HCT116 (cell line): ENCODE measurements at regions not wholly inside any gene's neighbourhood (a gene's known extent, or its start where the extent isn't known, plus 50 kb on each side); places are given as distances from the start of the nearest gene placed in this dataset.

Source experiments
- ATAC-seq: fragments of 200-7000 bp; cut with Tn5 transposase; 2 replicates; pipeline ENCODE4 v1.9.1; 2020; ENCODE audit warnings: mild to moderate bottlenecking, moderate library complexity
- BruUV-seq: library from RNA; stranded (reverse); fragments of 400-500 nt; replicated peaks from 2 replicates; lab custom pipeline; 2021; lab: Mats Ljungman, UMichigan
- CTCF ChIA-PET: fragments of 300-600 bp; sonication (Branson Sonifier 250); formaldehyde crosslinking; loops from one replicate; lab custom pipeline; 2021; ENCODE audit warnings: antibody characterized with exemption; lab: Charles Lee
- POLR2A ChIA-PET: fragments of 300-600, 350-600 bp; sonication (Branson Sonifier 250); formaldehyde crosslinking; loops from one replicate; lab custom pipeline; 2021; ENCODE audit warnings: antibody characterized with exemption; lab: Charles Lee
- RAD21 ChIA-PET, 2 experiments: fragments of 300-600 bp; sonication (Branson Sonifier 250); formaldehyde crosslinking; loops; one replicate each; lab custom pipeline; 2023; ENCODE audit warnings: low total read pairs in 2 of 2; ENCODE audit not compliant: uncharacterized antibody in 2 of 2, unreplicated experiment in 2 of 2, low non-redundant PET in 1 of 2; lab: Charles Lee
- DNase-seq: peaks from one replicate; pipeline ENCODE4 v3.0.0-alpha.2; 2010; ENCODE audit warnings: low read depth, low spot score
- H2AFZ ChIP-seq: fragments of 200-600 bp; shearing (Covaris generic), sonication (generic); 2 replicates; pipeline ENCODE4 v1.6.1; 2017; ENCODE audit warnings: low read depth, mixed run types, mixed read lengths, antibody characterized with exemption, low read length; ENCODE audit not compliant: poor library complexity, severe bottlenecking
- H3K27ac ChIP-seq: 2 replicates; pipeline ENCODE4 v1.5.1; 2012; ENCODE audit warnings: low read depth, low read length
- H3K27me3 ChIP-seq: fragments of 200-600 bp; sonication (generic); 2 replicates; pipeline ENCODE4 v1.6.1; 2016; ENCODE audit warnings: mixed run types, low read length, mixed read lengths; ENCODE audit not compliant: insufficient read depth
- H3K36me3 ChIP-seq, 2 experiments: fragments of 200-500 bp in 1 of 2; fragments of 200-600 bp in 1 of 2; sonication (Bioruptor generic) in 1 of 2; sonication (generic) in 1 of 2; 2 replicates each; pipeline versions ENCODE4 v1.5.1 to v1.6.1; 2014 to 2016; ENCODE audit warnings: low read length in 2 of 2, inconsistent platforms in 1 of 2, mixed read lengths in 1 of 2, mixed run types in 1 of 2; ENCODE audit not compliant: insufficient read depth in 2 of 2, control insufficient read depth in 1 of 2
- H3K4me1 ChIP-seq, 2 experiments: fragments of 200-600 bp in 1 of 2; sonication (generic) in 1 of 2; 2 replicates each; pipeline versions ENCODE4 v1.5.1 to v1.6.1; 2012 to 2017; ENCODE audit warnings: low read length in 2 of 2, inconsistent platforms in 1 of 2, mild to moderate bottlenecking in 1 of 2, mixed read lengths in 1 of 2, mixed run types in 1 of 2, moderate library complexity in 1 of 2; ENCODE audit not compliant: insufficient read depth in 2 of 2, control insufficient read depth in 1 of 2
- H3K4me2 ChIP-seq: fragments of 200-600 bp; sonication (generic); 2 replicates; pipeline ENCODE4 v1.6.1; 2017; ENCODE audit warnings: mixed run types, low read length, mixed read lengths
- H3K4me3 ChIP-seq, 2 experiments: fragments of 200-600 bp in 1 of 2; sonication (generic) in 1 of 2; replicated peaks in 1 of 2; 2 replicates each; pipeline ENCODE4 v1.5.1; 2011 to 2016; ENCODE audit warnings: low read length in 2 of 2, control low read depth in 1 of 2, low read depth in 1 of 2, mild to moderate bottlenecking in 1 of 2, mixed read lengths in 1 of 2, mixed run types in 1 of 2
- H3K79me2 ChIP-seq: fragments of 200-600 bp; sonication (generic); 2 replicates; pipeline ENCODE4 v1.6.1; 2017; ENCODE audit warnings: mild to moderate bottlenecking, mixed run types, low read length, moderate library complexity, mixed read lengths; ENCODE audit not compliant: insufficient read depth
- H3K9ac ChIP-seq: fragments of 200-600 bp; sonication (generic); 2 replicates; pipeline ENCODE4 v1.6.1; 2016; ENCODE audit warnings: low read length, mixed read lengths
- H3K9me2 ChIP-seq: fragments of 200-600 bp; sonication (generic), shearing (Covaris generic); 2 replicates; pipeline ENCODE4 v1.6.1; 2017; ENCODE audit warnings: mixed run types, mild to moderate bottlenecking, moderate library complexity; ENCODE audit not compliant: insufficient read depth
- H3K9me3 ChIP-seq, 2 experiments: fragments of 200-500 bp in 1 of 2; fragments of 200-600 bp in 1 of 2; sonication (Bioruptor generic) in 1 of 2; sonication (generic) in 1 of 2; 2 replicates each; pipeline ENCODE4 v1.6.1; 2014 to 2017; ENCODE audit warnings: low read length in 2 of 2, mixed read lengths in 2 of 2, inconsistent platforms in 1 of 2, low read depth in 1 of 2, mild to moderate bottlenecking in 1 of 2, mixed run types in 1 of 2, moderate library complexity in 1 of 2; ENCODE audit not compliant: control insufficient read depth in 1 of 2, insufficient read depth in 1 of 2
- H4K20me1 ChIP-seq: fragments of 200-600 bp; sonication (generic), shearing (Covaris generic); 2 replicates; pipeline ENCODE4 v1.6.1; 2017; ENCODE audit warnings: mixed run types, mild to moderate bottlenecking, moderate library complexity; ENCODE audit not compliant: insufficient read depth
- CBX3 ChIP-seq: IDR thresholded peaks from 2 replicates; pipeline ENCODE4 v1.6.1; 2012; ENCODE audit warnings: low read depth
- CTCF ChIP-seq, 3 experiments: fragments of 200-600 bp in 1 of 3; sonication (generic) in 1 of 3; IDR thresholded peaks in 2 of 3; conservative IDR thresholded peaks in 1 of 3; 2 replicates each; pipeline ENCODE4 v1.5.1; 2012 to 2017; ENCODE audit warnings: low read depth in 2 of 3, low read length in 2 of 3, antibody characterized with exemption in 1 of 3, borderline replicate concordance in 1 of 3, control low read depth in 1 of 3, mild to moderate bottlenecking in 1 of 3, mixed read lengths in 1 of 3, mixed run types in 1 of 3, moderate library complexity in 1 of 3; ENCODE audit not compliant: insufficient read depth in 1 of 3
- REST ChIP-seq: IDR thresholded peaks from 2 replicates; pipeline ENCODE4 v1.6.1; 2012; ENCODE audit warnings: low read depth
- SIN3A ChIP-seq: IDR thresholded peaks from 2 replicates; pipeline ENCODE4 v1.6.1; 2012; ENCODE audit warnings: low read depth
- SP1 ChIP-seq: IDR thresholded peaks from 2 replicates; pipeline ENCODE4 v1.6.1; 2012; ENCODE audit warnings: low read depth
- TCF7L2 ChIP-seq: IDR thresholded peaks from 2 replicates; pipeline ENCODE4 v1.7.0; 2011; ENCODE audit warnings: borderline replicate concordance, inconsistent platforms; ENCODE audit not compliant: insufficient read depth, insufficient read length; ENCODE audit errors: extremely low read depth
- YY1 ChIP-seq: IDR thresholded peaks from 2 replicates; pipeline ENCODE4 v1.6.1; 2011; ENCODE audit warnings: low read length, low read depth, moderate library complexity, mild to moderate bottlenecking; ENCODE audit not compliant: insufficient replicate concordance; ENCODE audit errors: extremely low read depth
- ZBTB33 ChIP-seq: IDR thresholded peaks from 2 replicates; pipeline ENCODE4 v1.6.1; 2011; ENCODE audit warnings: mild to moderate bottlenecking, low read length, moderate library complexity; ENCODE audit not compliant: insufficient replicate concordance; ENCODE audit errors: extremely low read depth
- intact Hi-C: fragments of 100-400 bp; cut with micrococcal nuclease; formaldehyde crosslinking; loops from 2 replicates; pipeline ENCODE4 v1.10.0; 2022

- TF ChIP-seq CTCF (IDR thresholded peaks at IDR 0.05 in 2 of 3, conservative IDR thresholded peaks at IDR 0.05 in 1 of 3; ENCODE audit: borderline replicate concordance in 1 of 3, insufficient read depth in 1 of 3, low read depth in 2 of 3, low read length in 2 of 3) = no peak
- TF ChIP-seq REST = no peak
- no peak for TF ChIP-seq SIN3A
- TF ChIP-seq TCF7L2 = no peak
- TF ChIP-seq, all 23 proteins: peak for 0
These were observed 137.7 kb upstream of the HEY2 start (continued) for GRCh38 chr6:125611573-125612344.

GRCh38 chr6:125612345-125612846 is 137.0 kb upstream of the HEY2 start:
- ChIA-PET POLR2A (no interaction called here), CTCF (no interaction called here)

More at GRCh38 chr6:125612345-125612846, 137.0 kb upstream of the HEY2 start:
- RAD21 ChIA-PET = no interaction called here
- Histone ChIP-seq H3K36me3 (no peaks in the 10 kb centered on the region), H3K9me3 (no peaks in the 10 kb centered on the region), H3K79me2 (no peaks in the 10 kb centered on the region), H3K4me2 (no peak overlapping the region), H2AFZ (no peak overlapping the region), H4K20me1 (no peaks in the 10 kb centered on the region), H3K9me2 (no peaks in the 10 kb centered on the region), H3K9ac (no peak overlapping the region), H3K4me1 (no peaks in the 10 kb centered on the region), H3K4me3 (no peak overlapping the region), H3K27me3 (peaks cover 36% of the 10 kb centered on the region), H3K27ac (no peak overlapping the region)
- TF ChIP-seq SP1 = no peak
- TF ChIP-seq TCF7L2 = no peak
- no peak for TF ChIP-seq ZBTB33
- no peak for TF ChIP-seq YY1
- no peak for TF ChIP-seq CBX3
- no peak for ATAC-seq
- no TSS peak for BruUV-seq
- no peak for DNase-seq
- intact Hi-C loops = no loop called here
